Upper lobe of right lung (tissue), 1 donor: ENCODE measurements at regions not wholly inside any gene's neighbourhood (a gene's known extent, or its start where the extent isn't known, plus 50 kb on each side); places are given as distances from the start of the nearest gene placed in this dataset.
A peak's percentile ranks its signal among the peaks of the same experiment; 100 is the strongest.

Experiments used
- ATAC-seq: fragments of 200-7000 bp; cut with Tn5 transposase; one replicate; pipeline ENCODE4 v1.9.1; 2020; ENCODE audit warnings: mild to moderate bottlenecking, moderate library complexity
- DNase-seq: peaks from one replicate; pipeline ENCODE4 v3.0.0-alpha.2; 2020
- H3K27ac ChIP-seq: fragments of 200-600 bp; one replicate; pipeline ENCODE4 v1.8.0; 2022
- H3K27me3 ChIP-seq: fragments of 200-600 bp; one replicate; pipeline ENCODE4 v1.8.0; 2022; ENCODE audit warnings: mild to moderate bottlenecking
- H3K36me3 ChIP-seq: fragments of 200-600 bp; one replicate; pipeline ENCODE4 v1.8.0; 2022
- H3K4me1 ChIP-seq: fragments of 200-600 bp; one replicate; pipeline ENCODE4 v1.8.0; 2022
- H3K4me3 ChIP-seq: fragments of 200-600 bp; one replicate; pipeline ENCODE4 v1.8.0; 2022; ENCODE audit warnings: mild to moderate bottlenecking
- H3K9me3 ChIP-seq: fragments of 200-600 bp; one replicate; pipeline ENCODE4 v1.8.0; 2022
- CTCF ChIP-seq: fragments of 200-600 bp; IDR thresholded peaks from one replicate; pipeline ENCODE4 v1.8.0; 2022; ENCODE audit warnings: antibody characterized with exemption
- intact Hi-C: fragments of 100-400 bp; cut with DNase I; formaldehyde crosslinking; loops from one replicate; pipeline ENCODE4 v1.11.0; 2022
- donor health status: DM: no; HTN: yes; CAD: no; lungs with severe emphysema.

DNA sequence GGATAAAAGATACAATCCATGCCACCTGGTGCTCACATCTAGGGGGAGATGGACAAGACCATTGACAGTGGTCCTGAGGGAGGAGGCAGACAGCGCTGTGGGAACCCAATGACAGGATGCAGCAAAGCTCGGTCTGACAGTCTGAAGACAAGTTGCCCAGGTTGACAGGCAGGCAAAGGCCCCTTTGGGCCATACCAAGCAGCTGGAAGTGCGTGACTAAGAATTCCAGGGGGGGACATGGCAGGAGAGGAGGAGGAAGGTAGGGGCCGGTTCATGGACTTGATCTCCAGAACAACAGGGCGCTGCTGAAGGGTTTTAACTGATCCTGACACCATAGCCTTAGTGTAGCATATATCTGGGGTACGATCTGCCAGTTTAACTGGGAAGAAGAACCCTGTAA lies 83.4 kb downstream of the RPLP1 start:
- DNase-seq = no peak
- H3K27ac ChIP-seq = no peak overlapping the region

DNA sequence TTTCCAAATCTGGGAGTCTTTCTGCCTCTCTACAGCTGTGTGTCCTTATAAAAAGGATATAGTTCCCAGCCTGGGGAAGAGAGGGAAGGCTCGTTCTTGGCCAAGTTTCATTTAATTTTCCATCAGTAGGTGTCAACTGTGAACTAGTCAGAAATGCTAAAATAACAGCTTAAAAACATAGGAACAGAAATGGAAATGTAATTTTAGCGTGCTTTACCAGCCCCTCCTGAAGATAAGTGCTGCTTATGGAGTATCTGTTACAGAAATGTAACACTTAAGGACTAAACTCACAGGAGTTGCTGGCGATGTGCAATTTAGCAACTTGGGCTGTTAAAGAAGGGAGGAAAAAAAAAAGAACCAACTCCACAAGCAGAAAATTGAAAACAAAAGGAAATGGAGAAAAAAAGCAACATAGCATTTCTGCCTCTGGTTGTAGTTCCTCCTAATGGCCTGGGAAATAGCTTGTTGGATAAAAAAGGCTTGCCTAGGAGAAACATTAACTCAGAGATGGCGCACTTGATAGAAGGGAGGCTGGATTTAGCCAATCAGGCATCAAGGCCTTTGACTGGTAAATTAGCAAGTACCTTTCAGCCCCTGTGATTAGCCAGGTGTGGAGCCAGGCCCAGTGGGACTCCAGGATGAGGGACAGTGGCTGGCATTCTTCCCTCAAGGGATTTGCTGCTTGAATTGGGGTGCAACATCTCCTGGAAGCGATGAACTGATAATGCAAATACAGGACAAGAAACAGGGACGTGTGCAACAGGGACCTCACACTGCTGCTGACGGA lies 84.3 kb downstream of the RPLP1 start:
- intact Hi-C loops = no loop called here
- Histone ChIP-seq H3K4me3 (no peak overlapping the region), H3K27ac (no peak overlapping the region), H3K9me3 (no peaks in the 10 kb centered on the region), H3K4me1 (no peaks in the 10 kb centered on the region), H3K27me3 (no peaks in the 10 kb centered on the region), H3K36me3 (no peaks in the 10 kb centered on the region)
- ATAC-seq = no peak
- TF ChIP-seq CTCF = no peak
- DNase-seq = no peak

More for the DNA sequence above, 83.4 kb downstream of the RPLP1 start:
- Histone ChIP-seq H3K9me3 (no peaks in the 10 kb centered on the region), H3K27me3 (no peaks in the 10 kb centered on the region), H3K36me3 (no peaks in the 10 kb centered on the region), H3K4me3 (no peak overlapping the region), H3K4me1 (no peaks in the 10 kb centered on the region)
- intact Hi-C loops = no loop called here
- no peak for ATAC-seq
- TF ChIP-seq CTCF = no peak

GRCh38 chr15:69537901-69538300 lies 85.3 kb downstream of the RPLP1 start:
- no peak overlapping the region for H3K4me3 ChIP-seq
- no peaks in the 10 kb centered on the region for H3K9me3 ChIP-seq
- no peaks in the 10 kb centered on the region for H3K27me3 ChIP-seq
- intact Hi-C loops = no loop called here
- no peaks in the 10 kb centered on the region for H3K4me1 ChIP-seq
- ATAC-seq (no peak), DNase-seq (no peak)
- no peaks in the 10 kb centered on the region for H3K36me3 ChIP-seq
- TF ChIP-seq CTCF = no peak
- no peak overlapping the region for H3K27ac ChIP-seq

GRCh38 chr15:69538379-69538778 lies 85.8 kb downstream of the RPLP1 start:
- Histone ChIP-seq H3K4me1 (no peaks in the 10 kb centered on the region), H3K27me3 (no peaks in the 10 kb centered on the region), H3K4me3 (no peak overlapping the region), H3K27ac (no peak overlapping the region), H3K36me3 (no peaks in the 10 kb centered on the region), H3K9me3 (no peaks in the 10 kb centered on the region)
- peak; percentile 21 for ATAC-seq
- TF ChIP-seq CTCF = no peak
- DNase-seq = no peak
- intact Hi-C loops = no loop called here

GRCh38 chr15:69539345-69539744 lies 86.7 kb downstream of the RPLP1 start:
- ATAC-seq (no peak), DNase-seq (no peak)
- TF ChIP-seq CTCF = no peak
- Histone ChIP-seq H3K4me1 (no peaks in the 10 kb centered on the region), H3K27me3 (no peaks in the 10 kb centered on the region), H3K9me3 (no peaks in the 10 kb centered on the region), H3K27ac (no peak overlapping the region), H3K4me3 (no peak overlapping the region), H3K36me3 (no peaks in the 10 kb centered on the region)
- intact Hi-C loops = no loop called here

GRCh38 chr15:69540622-69541021 lies 88.0 kb downstream of the RPLP1 start:
- DNase-seq = no peak
- no peaks in the 10 kb centered on the region for H3K4me1 ChIP-seq
- no peak for ATAC-seq
- no peak overlapping the region for H3K4me3 ChIP-seq
- H3K27ac ChIP-seq = no peak overlapping the region
- H3K36me3 ChIP-seq = no peaks in the 10 kb centered on the region
- H3K9me3 ChIP-seq = no peaks in the 10 kb centered on the region
- no peak for TF ChIP-seq CTCF
- H3K27me3 ChIP-seq = no peaks in the 10 kb centered on the region
- intact Hi-C loops = no loop called here
